ENCODE measurements at regions not wholly inside any gene's neighbourhood (a gene's known extent, or its start where the extent isn't known, plus 50 kb on each side); places are given as distances from the start of the nearest gene placed in this dataset.

GRCh38 chr11:26851291-26851690, 129.4 kb upstream of the SLC5A12 start:
- no peak overlapping the region for H3K27ac Mint-ChIP-seq

More at GRCh38 chr11:26851291-26851690, 129.4 kb upstream of the SLC5A12 start:
- WGBS (ENCODE audit: extremely low coverage, insufficient read length, low lambda C conversion rate) = 100% methylated on average over 1 of the region's 3 CpGs
- no peaks in the 10 kb centered on the region for H4K20me1 ChIP-seq (ENCODE audit: control insufficient read depth, insufficient read depth, insufficient read length)
- no peak overlapping the region for H2BK15ac ChIP-seq (ENCODE audit: low read depth, low read length)
- H4K91ac ChIP-seq (ENCODE audit: insufficient read length, low read depth, low read length) = no peak overlapping the region
- H2BK120ac ChIP-seq (ENCODE audit: low read depth, low read length, poor library complexity, severe bottlenecking) = no peak overlapping the region
- no peaks in the 10 kb centered on the region; the same call in 1 of the 2 replicates for H3K4me1 ChIP-seq (ENCODE audit: insufficient read depth, low read length)
- no peak overlapping the region for H3K18ac ChIP-seq (ENCODE audit: insufficient read length, low read depth, low read length)
- no peaks in the 10 kb centered on the region for H3K36me3 Mint-ChIP-seq (ENCODE audit: insufficient read depth in 1 of 3, low read depth in 3 of 3)
- H3K4me2 ChIP-seq (ENCODE audit: insufficient read depth, insufficient read length, low read length) = no peak overlapping the region
- H4K5ac ChIP-seq (ENCODE audit: insufficient read length, low read depth, low read length) = no peak overlapping the region
- no peaks in the 10 kb centered on the region for H3K23me2 ChIP-seq (ENCODE audit: insufficient read length, low read depth, low read length, poor library complexity, severe bottlenecking)
- H3K79me2 ChIP-seq (ENCODE audit: insufficient read depth, low read length) = no peaks in the 10 kb centered on the region
- no peaks in the 10 kb centered on the region for H3K27me3 Mint-ChIP-seq (ENCODE audit: low read depth)
- H3K9me3 Mint-ChIP-seq = no peaks in the 10 kb centered on the region; a peak in 1 of 5 replicates
- peaks cover 15 to 16% of the 10 kb centered on the region in 2 experiments for H3K4me1 Mint-ChIP-seq
- no peak for TF ChIP-seq CTCF (conservative IDR thresholded peaks at IDR 0.05)
- H3K4me3 Mint-ChIP-seq = no peak overlapping the region
- no peaks in the 10 kb centered on the region for H3K27me3 ChIP-seq (ENCODE audit: insufficient read depth, low read length)
- H3K23ac ChIP-seq (ENCODE audit: insufficient read length, low read depth, low read length) = no peak overlapping the region
- no peak overlapping the region for H3K27ac ChIP-seq (ENCODE audit: insufficient read length, low read depth, low read length)
- no peak overlapping the region for H2BK20ac ChIP-seq (ENCODE audit: low read depth, low read length, poor library complexity, severe bottlenecking)
- H2BK12ac ChIP-seq (ENCODE audit: insufficient read length, low read depth, low read length) = no peak overlapping the region
- DNase-seq = no peak
- no peak overlapping the region for H2BK5ac ChIP-seq (ENCODE audit: insufficient read length, low read length)
- H3K14ac ChIP-seq (ENCODE audit: insufficient read depth, low read length) = no peak overlapping the region
- H3K9me3 ChIP-seq (ENCODE audit: control insufficient read depth, low read depth, low read length) = no peaks in the 10 kb centered on the region
- no peak overlapping the region for H2AFZ ChIP-seq (ENCODE audit: low read length)
- no peak overlapping the region for H3K4ac ChIP-seq (ENCODE audit: low read depth, low read length)
- H3K9ac ChIP-seq (ENCODE audit: extremely low read depth, insufficient read length, low read length) = no peak overlapping the region
- no peak overlapping the region for H3T11ph ChIP-seq (ENCODE audit: low read length)
- H3K79me1 ChIP-seq (ENCODE audit: insufficient read depth, low read depth, low read length, poor library complexity, severe bottlenecking) = no peaks in the 10 kb centered on the region
- no peak overlapping the region for H3K56ac ChIP-seq (ENCODE audit: insufficient read length, low read depth, low read length)
- H4K8ac ChIP-seq (replicated peaks; ENCODE audit: insufficient read length, low read depth, low read length) = no peak overlapping the region
- no peak overlapping the region for H2AK5ac ChIP-seq (ENCODE audit: insufficient read length, low read length)
